ENCODE measurements at regions not wholly inside any gene's neighbourhood (a gene's known extent, or its start where the extent isn't known, plus 50 kb on each side); places are given as distances from the start of the nearest gene placed in this dataset.

DNA sequence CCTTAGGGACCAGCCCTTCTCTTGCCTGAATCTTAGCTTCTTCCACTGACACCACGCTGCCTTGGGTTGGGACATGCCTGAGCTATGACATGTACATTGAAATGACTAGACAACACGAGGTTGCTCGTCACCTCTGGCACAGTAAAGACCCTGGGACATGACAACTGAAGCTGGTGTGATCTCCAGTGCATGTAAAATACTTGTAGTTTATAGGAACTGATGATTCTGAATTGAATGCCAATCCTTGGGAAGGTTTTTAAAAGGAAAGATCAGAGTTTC, 100.7 kb upstream of the PGRMC2 start:
- no peaks in the 10 kb centered on the region for H3K27me3 Mint-ChIP-seq (ENCODE audit: low read depth)
- no peak overlapping the region for H3K27ac Mint-ChIP-seq (ENCODE audit: unreplicated experiment)
- no peak for DNase-seq (ENCODE audit: low read depth, low spot score)
- H3K36me3 Mint-ChIP-seq (ENCODE audit: low read depth) = no peaks in the 10 kb centered on the region
- TF ChIP-seq, protein P1, sequence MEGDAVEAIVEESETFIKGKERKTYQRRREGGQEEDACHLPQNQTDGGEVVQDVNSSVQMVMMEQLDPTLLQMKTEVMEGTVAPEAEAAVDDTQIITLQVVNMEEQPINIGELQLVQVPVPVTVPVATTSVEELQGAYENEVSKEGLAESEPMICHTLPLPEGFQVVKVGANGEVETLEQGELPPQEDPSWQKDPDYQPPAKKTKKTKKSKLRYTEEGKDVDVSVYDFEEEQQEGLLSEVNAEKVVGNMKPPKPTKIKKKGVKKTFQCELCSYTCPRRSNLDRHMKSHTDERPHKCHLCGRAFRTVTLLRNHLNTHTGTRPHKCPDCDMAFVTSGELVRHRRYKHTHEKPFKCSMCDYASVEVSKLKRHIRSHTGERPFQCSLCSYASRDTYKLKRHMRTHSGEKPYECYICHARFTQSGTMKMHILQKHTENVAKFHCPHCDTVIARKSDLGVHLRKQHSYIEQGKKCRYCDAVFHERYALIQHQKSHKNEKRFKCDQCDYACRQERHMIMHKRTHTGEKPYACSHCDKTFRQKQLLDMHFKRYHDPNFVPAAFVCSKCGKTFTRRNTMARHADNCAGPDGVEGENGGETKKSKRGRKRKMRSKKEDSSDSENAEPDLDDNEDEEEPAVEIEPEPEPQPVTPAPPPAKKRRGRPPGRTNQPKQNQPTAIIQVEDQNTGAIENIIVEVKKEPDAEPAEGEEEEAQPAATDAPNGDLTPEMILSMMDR (conservative IDR thresholded peaks at IDR 0.05) = no peak
- peaks cover 7% of the 10 kb centered on the region for H3K4me1 Mint-ChIP-seq
- H3K4me3 Mint-ChIP-seq = no peak overlapping the region
- no peaks in the 10 kb centered on the region for H3K9me3 Mint-ChIP-seq

DNA sequence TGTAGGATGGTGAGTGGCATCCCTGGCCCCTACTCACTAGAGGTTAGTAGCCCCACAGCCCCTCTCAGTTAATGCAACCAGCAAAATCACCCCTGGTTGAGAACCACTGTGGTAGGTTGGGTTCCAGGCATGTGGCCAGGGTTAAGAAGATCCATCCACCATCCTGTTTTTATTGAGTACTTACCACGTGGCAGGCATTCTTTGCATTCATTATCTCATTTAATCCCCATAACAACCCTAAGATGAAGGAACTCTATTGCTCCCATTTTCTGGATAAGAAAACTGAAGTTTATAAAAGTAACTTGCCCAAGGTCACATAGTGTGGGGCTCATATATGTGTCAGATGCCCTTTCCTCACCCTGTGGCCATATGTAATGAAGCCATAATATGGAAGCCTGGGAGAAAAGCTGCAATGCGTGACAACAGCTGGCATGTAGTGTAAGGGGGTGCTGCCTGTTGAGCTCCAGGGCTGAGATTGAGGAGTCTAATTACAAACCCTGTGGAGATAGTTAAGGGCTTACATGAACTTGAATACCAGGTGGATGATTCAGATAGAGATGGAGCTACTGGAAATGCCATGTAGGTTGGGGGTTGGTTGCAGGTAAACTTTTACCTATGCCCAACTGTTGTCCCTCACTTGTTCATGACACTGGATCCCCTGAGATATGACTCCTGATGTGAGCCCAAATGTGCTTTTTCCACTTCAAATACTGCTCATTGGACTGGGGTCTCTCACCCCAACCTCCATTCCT, 100.2 kb upstream of the PGRMC2 start:
- H3K27me3 Mint-ChIP-seq (ENCODE audit: low read depth) = no peaks in the 10 kb centered on the region
- peaks cover 5% of the 10 kb centered on the region for H3K4me1 Mint-ChIP-seq
- no peaks in the 10 kb centered on the region for H3K9me3 Mint-ChIP-seq
- DNase-seq (ENCODE audit: low read depth, low spot score) = no peak
- no peaks in the 10 kb centered on the region for H3K36me3 Mint-ChIP-seq (ENCODE audit: low read depth)
- H3K27ac Mint-ChIP-seq (ENCODE audit: unreplicated experiment) = no peak overlapping the region
- H3K4me3 Mint-ChIP-seq = no peak overlapping the region
- TF ChIP-seq, protein P1 (conservative IDR thresholded peaks at IDR 0.05) = no peak

- Mint-ChIP-seq H3K9me3 (no peaks in the 10 kb centered on the region), H3K27me3 (ENCODE audit: low read depth) (no peaks in the 10 kb centered on the region), H3K36me3 (ENCODE audit: low read depth) (no peaks in the 10 kb centered on the region), H3K27ac (ENCODE audit: unreplicated experiment) (no peak overlapping the region), H3K4me3 (no peak overlapping the region), H3K4me1 (peaks cover 5% of the 10 kb centered on the region)
- TF ChIP-seq, protein P1 (conservative IDR thresholded peaks at IDR 0.05) = no peak
- no peak for DNase-seq (ENCODE audit: low read depth, low spot score)
Observed at GRCh38 chr4:128386761-128387599, 99.4 kb upstream of the PGRMC2 start.

DNA sequence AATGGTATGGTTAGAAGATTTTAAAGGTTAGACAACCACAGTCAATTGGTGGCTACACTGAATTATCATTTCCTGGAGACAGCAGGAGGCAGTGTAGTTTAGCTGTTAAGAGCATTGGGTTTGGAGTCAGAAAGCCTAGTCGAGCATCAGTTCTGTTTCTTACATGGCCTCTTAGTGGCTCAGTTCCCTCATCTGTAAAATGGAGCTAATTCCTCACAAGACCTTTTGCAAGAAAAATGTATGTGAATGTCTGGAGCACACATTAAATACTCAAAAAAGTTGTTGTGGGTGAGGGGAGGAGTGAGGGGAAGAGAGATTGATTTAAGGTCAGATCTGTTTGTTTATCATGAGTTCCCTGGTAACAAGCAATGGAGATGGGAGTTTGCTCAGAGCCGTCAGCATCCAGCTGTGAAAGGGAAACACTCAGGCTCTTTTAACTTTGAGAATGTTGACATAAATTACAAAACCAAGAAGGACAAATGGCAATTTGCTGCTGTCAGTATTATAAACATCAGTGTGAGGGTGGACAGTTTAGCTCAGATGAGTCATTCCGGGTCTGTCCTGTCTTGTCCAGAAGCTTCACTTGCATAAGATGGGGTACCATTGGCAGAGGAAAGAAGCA, 98.2 kb upstream of the PGRMC2 start:
- Mint-ChIP-seq H3K9me3 (no peaks in the 10 kb centered on the region), H3K4me1 (peaks cover 5% of the 10 kb centered on the region), H3K27ac (ENCODE audit: unreplicated experiment) (no peak overlapping the region), H3K4me3 (no peak overlapping the region), H3K27me3 (ENCODE audit: low read depth) (no peaks in the 10 kb centered on the region), H3K36me3 (ENCODE audit: low read depth) (no peaks in the 10 kb centered on the region)
- no peak for DNase-seq (ENCODE audit: low read depth, low spot score)
- TF ChIP-seq, protein P1 (conservative IDR thresholded peaks at IDR 0.05) = no peak

GRCh38 chr4:128384765-128385598, 97.4 kb upstream of the PGRMC2 start:
- Mint-ChIP-seq H3K27ac (ENCODE audit: unreplicated experiment) (no peak overlapping the region), H3K9me3 (no peaks in the 10 kb centered on the region), H3K27me3 (ENCODE audit: low read depth) (no peaks in the 10 kb centered on the region), H3K4me1 (peaks cover 5% of the 10 kb centered on the region), H3K36me3 (ENCODE audit: low read depth) (no peaks in the 10 kb centered on the region), H3K4me3 (no peak overlapping the region)
- no peak for DNase-seq (ENCODE audit: low read depth, low spot score)
- TF ChIP-seq, protein P1 (conservative IDR thresholded peaks at IDR 0.05) = no peak

Data from neural crest cell (in vitro differentiated cells).